Hepatocyte (in vitro differentiated cells): ENCODE measurements at regions not wholly inside any gene's neighbourhood (a gene's known extent, or its start where the extent isn't known, plus 50 kb on each side); places are given as distances from the start of the nearest gene placed in this dataset.

Source experiments
- DNase-seq: peaks from one replicate; pipeline ENCODE4 v3.0.0-alpha.2; 2016; ENCODE audit warnings: low spot score
- H2AFZ ChIP-seq: fragments of 200-600 bp; sonication (generic); 2 replicates; pipeline ENCODE4 v1.6.0; 2016; ENCODE audit warnings: antibody characterized with exemption, mild to moderate bottlenecking
- H3K27ac ChIP-seq: fragments of 200-600 bp; sonication (generic); 2 replicates; pipeline ENCODE4 v1.5.1; 2016; ENCODE audit warnings: mild to moderate bottlenecking
- H3K27me3 ChIP-seq: fragments of 200-600 bp; sonication (generic); 2 replicates; pipeline ENCODE4 v1.6.1; 2016
- H3K36me3 ChIP-seq: fragments of 200-600 bp; sonication (generic); replicated peaks from 2 replicates; pipeline ENCODE4 v1.5.1; 2016; ENCODE audit warnings: low read depth; ENCODE audit not compliant: insufficient read depth
- H3K4me1 ChIP-seq: fragments of 200-600 bp; sonication (generic); 2 replicates; pipeline ENCODE4 v1.5.1; 2016; ENCODE audit warnings: mild to moderate bottlenecking, moderate library complexity; ENCODE audit not compliant: insufficient read depth
- H3K4me2 ChIP-seq: fragments of 200-600 bp; sonication (generic); 2 replicates; pipeline ENCODE4 v1.6.0; 2016
- H3K4me3 ChIP-seq: fragments of 200-600 bp; sonication (generic); 2 replicates; pipeline ENCODE4 v1.5.1; 2016; ENCODE audit warnings: mild to moderate bottlenecking
- H3K79me2 ChIP-seq: fragments of 200-600 bp; sonication (generic); 2 replicates; pipeline ENCODE4 v1.6.0; 2017; ENCODE audit warnings: mild to moderate bottlenecking
- H3K9me2 ChIP-seq: fragments of 200-600 bp; sonication (generic); replicated peaks from 2 replicates; pipeline ENCODE4 v1.6.0; 2017; ENCODE audit warnings: mild to moderate bottlenecking; ENCODE audit not compliant: insufficient read depth
- H3K9me3 ChIP-seq: fragments of 200-600 bp; sonication (generic); 2 replicates; pipeline ENCODE4 v1.5.1; 2016; ENCODE audit warnings: low read depth, mild to moderate bottlenecking
- H4K20me1 ChIP-seq: fragments of 200-600 bp; sonication (generic); 2 replicates; pipeline ENCODE4 v1.6.0; 2016; ENCODE audit warnings: mild to moderate bottlenecking; ENCODE audit not compliant: insufficient read depth, poor library complexity, severe bottlenecking
- CTCF ChIP-seq: fragments of 200-600 bp; sonication (generic); IDR thresholded peaks from 2 replicates; pipeline ENCODE4 v1.5.1; 2016; ENCODE audit warnings: antibody characterized with exemption, mild to moderate bottlenecking; ENCODE audit not compliant: poor library complexity
- EZH2 ChIP-seq: fragments of 200-600 bp; sonication (generic); IDR thresholded peaks from 2 replicates; pipeline ENCODE4 v1.6.1; 2016; ENCODE audit warnings: antibody characterized with exemption, mild to moderate bottlenecking, borderline replicate concordance
- EZH2phosphoT487 ChIP-seq: fragments of 200-600 bp; sonication (generic); IDR thresholded peaks from one replicate; pipeline ENCODE4 v1.6.1; 2018; ENCODE audit warnings: antibody characterized with exemption, mild to moderate bottlenecking, low read depth, moderate library complexity; ENCODE audit not compliant: unreplicated experiment, severe bottlenecking
- WGBS: methylation state at CpG from one replicate; pipeline ENCODE4 v1.1.6; 2016; ENCODE audit warnings: low lambda C conversion rate; ENCODE audit errors: missing lambda C conversion rate; 5-methylcytosine and 5-hydroxymethylcytosine counted together

- Histone ChIP-seq H3K79me2 (no peaks in the 10 kb centered on the region), H3K9me3 (no peaks in the 10 kb centered on the region), H4K20me1 (no peaks in the 10 kb centered on the region), H2AFZ (no peak overlapping the region), H3K36me3 (no peaks in the 10 kb centered on the region), H3K4me3 (no peak overlapping the region), H3K4me2 (no peak overlapping the region), H3K4me1 (no peaks in the 10 kb centered on the region), H3K9me2 (no peaks in the 10 kb centered on the region), H3K27ac (no peak overlapping the region), H3K27me3 (no peaks in the 10 kb centered on the region)
- TF ChIP-seq CTCF = no peak
- TF ChIP-seq EZH2 = no peak
- TF ChIP-seq EZH2phosphoT487 = no peak
- DNase-seq = no peak
Measured at GRCh38 chr4:86432559-86433134, 72.8 kb upstream of the MAPK10 start.

GRCh38 chr4:86439293-86439692, 79.4 kb upstream of the MAPK10 start:
- Histone ChIP-seq H3K4me1 (no peaks in the 10 kb centered on the region), H3K4me2 (no peak overlapping the region), H3K4me3 (no peak overlapping the region), H3K9me3 (no peaks in the 10 kb centered on the region), H2AFZ (no peak overlapping the region), H3K9me2 (no peaks in the 10 kb centered on the region), H4K20me1 (no peaks in the 10 kb centered on the region), H3K79me2 (no peaks in the 10 kb centered on the region), H3K36me3 (no peaks in the 10 kb centered on the region), H3K27ac (no peak overlapping the region), H3K27me3 (no peaks in the 10 kb centered on the region)
- no peak for TF ChIP-seq EZH2
- TF ChIP-seq CTCF = no peak
- no peak for TF ChIP-seq EZH2phosphoT487
- 75% methylated on average over 2 of the region's 2 CpGs for WGBS
- no peak for DNase-seq

- H3K4me2 ChIP-seq = no peak overlapping the region
- H3K36me3 ChIP-seq = no peaks in the 10 kb centered on the region
- H2AFZ ChIP-seq = no peak overlapping the region
- DNase-seq = no peak
- H3K4me1 ChIP-seq = no peaks in the 10 kb centered on the region
- H3K79me2 ChIP-seq = no peaks in the 10 kb centered on the region
- TF ChIP-seq EZH2phosphoT487 (no peak), EZH2 (no peak), CTCF (no peak)
- H3K9me2 ChIP-seq = no peaks in the 10 kb centered on the region
- peak overlapping the region; percentile 1 for H3K27ac ChIP-seq
- no peaks in the 10 kb centered on the region for H3K9me3 ChIP-seq
- no peaks in the 10 kb centered on the region for H4K20me1 ChIP-seq
- no peaks in the 10 kb centered on the region for H3K27me3 ChIP-seq
- 71% methylated on average over 3 of the region's 3 CpGs for WGBS
- no peak overlapping the region for H3K4me3 ChIP-seq
Measured at GRCh38 chr4:86441175-86441936, 81.5 kb upstream of the MAPK10 start.
